IMR-90 (cell line): ENCODE measurements at regions not wholly inside any gene's neighbourhood (a gene's known extent, or its start where the extent isn't known, plus 50 kb on each side); places are given as distances from the start of the nearest gene placed in this dataset.

Source experiments
- ATAC-seq: fragments of 200-7000 bp; cut with Tn5 transposase; 2 replicates; pipeline ENCODE4 v1.9.1; 2020; ENCODE audit warnings: low read depth, mild to moderate bottlenecking, moderate library complexity
- BruUV-seq: library from RNA; stranded (reverse); fragments of 400-500 nt; replicated peaks from 2 replicates; lab custom pipeline; 2021; lab: Mats Ljungman, UMichigan
- CTCF ChIA-PET: fragments of 300-600 bp; formaldehyde crosslinking; extraction: SDS; loops from one replicate; lab custom pipeline; 2021; ENCODE audit warnings: antibody characterized with exemption; lab: Yijun Ruan, JAX
- POLR2A ChIA-PET: fragments of 300-600 bp; sonication (Branson Sonifier 250); formaldehyde crosslinking; loops from one replicate; lab custom pipeline; 2022; ENCODE audit warnings: antibody characterized with exemption; ENCODE audit not compliant: unreplicated experiment; lab: Charles Lee
- DNase-seq: peaks from one replicate; pipeline ENCODE4 v3.0.0; 2013
- H2AFZ ChIP-seq: replicated peaks from 2 replicates; pipeline ENCODE3; 2013; ENCODE audit warnings: low read length, mild to moderate bottlenecking; ENCODE audit not compliant: poor library complexity
- H2AK5ac ChIP-seq: 2 replicates; pipeline ENCODE4 v1.6.1; 2013; ENCODE audit warnings: low read depth, low read length, inconsistent platforms
- H2AK9ac ChIP-seq: replicated peaks from 2 replicates; pipeline ENCODE3; 2013; ENCODE audit warnings: mild to moderate bottlenecking, low read depth, low read length, moderate library complexity; ENCODE audit not compliant: poor library complexity
- H2BK120ac ChIP-seq: 2 replicates; pipeline ENCODE4 v1.6.1; 2013; ENCODE audit warnings: low read depth, low read length, inconsistent platforms
- H2BK15ac ChIP-seq: 3 replicates; pipeline ENCODE4 v1.6.1; 2013; ENCODE audit warnings: low read depth, low read length, inconsistent platforms
- H2BK20ac ChIP-seq: 2 replicates; pipeline ENCODE4 v1.6.1; 2013; ENCODE audit warnings: low read depth, mild to moderate bottlenecking, inconsistent platforms, low read length, moderate library complexity
- H2BK5ac ChIP-seq: 2 replicates; pipeline ENCODE4 v1.6.1; 2013; ENCODE audit warnings: mild to moderate bottlenecking, low read depth, low read length, inconsistent platforms; ENCODE audit not compliant: poor library complexity, severe bottlenecking
- H3K14ac ChIP-seq: replicated peaks from 2 replicates; pipeline ENCODE4 v1.6.1; 2013; ENCODE audit warnings: low read depth, low read length, inconsistent platforms
- H3K18ac ChIP-seq: 2 replicates; pipeline ENCODE4 v1.6.1; 2013; ENCODE audit warnings: low read depth, low read length, control low read depth
- H3K23ac ChIP-seq: 2 replicates; pipeline ENCODE4 v1.6.1; 2013; ENCODE audit warnings: low read depth, low read length, inconsistent platforms
- H3K27ac ChIP-seq: 2 replicates; pipeline ENCODE4 v1.5.1; 2013; ENCODE audit warnings: mild to moderate bottlenecking, control low read depth, low read length; ENCODE audit not compliant: insufficient read depth
- H3K27me3 ChIP-seq: 2 replicates; pipeline ENCODE4 v1.6.1; 2013; ENCODE audit warnings: low read length; ENCODE audit not compliant: control insufficient read depth, insufficient read depth
- H3K36me3 ChIP-seq: 2 replicates; pipeline ENCODE4 v1.6.1; 2013; ENCODE audit warnings: low read length, mixed read lengths; ENCODE audit not compliant: control insufficient read depth, insufficient read depth
- H3K4ac ChIP-seq: 2 replicates; pipeline ENCODE4 v1.6.1; 2013; ENCODE audit warnings: low read depth, low read length, inconsistent platforms
- H3K4me1 ChIP-seq: 2 replicates; pipeline ENCODE4 v1.6.1; 2013; ENCODE audit warnings: low read length, mixed read lengths; ENCODE audit not compliant: control insufficient read depth, insufficient read depth
- H3K4me2 ChIP-seq: 2 replicates; pipeline ENCODE4 v1.6.1; 2013; ENCODE audit warnings: low read depth, mild to moderate bottlenecking, control low read depth, low read length, moderate library complexity
- H3K4me3 ChIP-seq: 2 replicates; pipeline ENCODE4 v1.5.1; 2013; ENCODE audit warnings: low read depth, mild to moderate bottlenecking, control low read depth, low read length, moderate library complexity; ENCODE audit not compliant: insufficient read depth
- H3K56ac ChIP-seq: 2 replicates; pipeline ENCODE4 v1.6.1; 2013; ENCODE audit warnings: low read length, inconsistent platforms; ENCODE audit not compliant: insufficient read depth; ENCODE audit errors: extremely low read depth
- H3K79me1 ChIP-seq, 2 experiments: 2 replicates each; pipeline ENCODE4 v1.6.1; 2013; ENCODE audit warnings: low read length in 2 of 2, inconsistent platforms in 1 of 2, low read depth in 1 of 2
- H3K9ac ChIP-seq: 2 replicates; pipeline ENCODE4 v1.6.1; 2013; ENCODE audit warnings: low read depth, low read length, control low read depth
- H3K9me1 ChIP-seq: 2 replicates; pipeline ENCODE4 v1.6.1; 2013; ENCODE audit warnings: low read length, inconsistent platforms; ENCODE audit not compliant: insufficient read depth
- H3K9me3 ChIP-seq: 2 replicates; pipeline ENCODE4 v1.6.1; 2013; ENCODE audit warnings: low read length; ENCODE audit not compliant: control insufficient read depth, insufficient read depth
- H4K20me1 ChIP-seq: 2 replicates; pipeline ENCODE4 v1.6.1; 2013; ENCODE audit warnings: low read length, inconsistent platforms; ENCODE audit not compliant: insufficient read depth
- H4K5ac ChIP-seq: 2 replicates; pipeline ENCODE4 v1.6.1; 2013; ENCODE audit warnings: mild to moderate bottlenecking, low read depth, low read length, control low read depth
- H4K8ac ChIP-seq, 2 experiments: 2 replicates each; pipeline ENCODE4 v1.6.1; 2013; ENCODE audit warnings: low read depth in 2 of 2, low read length in 2 of 2, control low read depth in 1 of 2, inconsistent platforms in 1 of 2
- H4K91ac ChIP-seq: 2 replicates; pipeline ENCODE4 v1.6.1; 2013; ENCODE audit warnings: low read depth, low read length, inconsistent platforms; ENCODE audit not compliant: insufficient read depth
- BHLHE40 ChIP-seq: fragments of 150-350 bp; IDR thresholded peaks from 2 replicates; pipeline ENCODE4 v1.6.1; 2016; ENCODE audit warnings: mild to moderate bottlenecking, low read depth, low read length
- CHD1 ChIP-seq: IDR thresholded peaks from 2 replicates; pipeline ENCODE4 v1.6.1; 2012; ENCODE audit warnings: low read depth, low read length, improper control_type of control experiment
- CTCF ChIP-seq: conservative IDR thresholded peaks from 2 replicates; pipeline ENCODE4 v1.5.1; 2012; ENCODE audit warnings: mild to moderate bottlenecking, low read depth, low read length, improper control_type of control experiment
- FOS ChIP-seq: fragments of 150-350 bp; IDR thresholded peaks from 2 replicates; pipeline ENCODE4 v1.6.1; 2016; ENCODE audit warnings: low read depth, low read length
- WGBS, 2 experiments: methylation state at CpG; one replicate each; pipeline versions ENCODE4 v1.1.5 to v1.1.7; 2013; ENCODE audit warnings: missing lambda C conversion rate in 2 of 2; ENCODE audit not compliant: insufficient read length in 1 of 2; ENCODE audit errors: extremely low coverage in 2 of 2; 5-methylcytosine and 5-hydroxymethylcytosine counted together
- dilution Hi-C: fragments of 300-500 bp; cut with HindIII; formaldehyde crosslinking; loops from one replicate; pipeline ENCODE4 v1.14.3; 2018; ENCODE audit warnings: low sequenced_read_pairs; ENCODE audit not compliant: unreplicated experiment
- in situ Hi-C: fragments of 300-500 bp; cut with MboI; formaldehyde crosslinking; loops from 3 replicates; pipeline ENCODE4 v1.14.3; 2019; ENCODE audit warnings: low sequenced_read_pairs, inconsistent platforms, mixed read lengths
- intact Hi-C: fragments of 100-400 bp; cut with micrococcal nuclease; formaldehyde crosslinking; loops from 2 replicates; pipeline ENCODE4 v1.10.0; 2022

- Histone ChIP-seq H3K27me3 (no peaks in the 10 kb centered on the region), H2AK5ac (no peak overlapping the region; the same call in 1 of the 2 replicates), H2BK15ac (no peak overlapping the region; the same call in 2 of the 3 replicates), H3K4me2 (no peak overlapping the region), H3K27ac (no peak overlapping the region), H3K4me3 (no peak overlapping the region), H3K56ac (no peak overlapping the region), H3K79me1 (no peaks in the 10 kb centered on the region), H3K18ac (no peak overlapping the region), H4K8ac (no peak overlapping the region), H3K9ac (no peak overlapping the region), H2AFZ (no peak overlapping the region), H3K14ac (no peak overlapping the region), H3K36me3 (no peaks in the 10 kb centered on the region), H2BK5ac (no peak overlapping the region), H2BK20ac (no peak overlapping the region), H3K9me1 (peaks cover 8% of the 10 kb centered on the region; the same call in 1 of the 2 replicates), H3K23ac (no peak overlapping the region), H4K5ac (no peak overlapping the region), H2BK120ac (no peak overlapping the region), H3K4me1 (peaks cover 7% of the 10 kb centered on the region; the same call in 1 of the 2 replicates), H3K9me3 (no peaks in the 10 kb centered on the region; the same call in 1 of the 2 replicates), H4K20me1 (no peaks in the 10 kb centered on the region), H3K4ac (no peak overlapping the region), H4K91ac (no peak overlapping the region), H2AK9ac (no peak overlapping the region)
- intact Hi-C loops (no loop called here), dilution Hi-C loops (no loop called here), in situ Hi-C loops (no loop called here)
- DNase-seq (no peak), ATAC-seq (no peak)
- CTCF ChIA-PET, result interaction anchor here (0.6 kb wide), 1 partner anchor 409 kb away, joined by 3 read pairs; no protein-coding TSS in a partner anchor
- no TSS peak for BruUV-seq
- TF ChIP-seq BHLHE40 (no peak), CHD1 (no peak), CTCF (no peak), FOS (no peak)
- POLR2A ChIA-PET, result no interaction called here
- 92% methylated on average over 2 of the region's 6 CpGs; no CpG with 5 or more reads in 1 of the 2 experiments for WGBS, 2 experiments
Measured at GRCh38 chr6:105588123-105588710, 185.3 kb upstream of the PREP start.
